HG03045 (cell line): ENCODE measurements at regions not wholly inside any gene's neighbourhood (a gene's known extent, or its start where the extent isn't known, plus 50 kb on each side); places are given as distances from the start of the nearest gene placed in this dataset.

Experiments
- ATAC-seq: cut with Tn5 transposase; IDR thresholded peaks from one replicate; pipeline ENCODE4 v1.9.1; 2021; ENCODE audit warnings: mild to moderate bottlenecking, moderate library complexity; ENCODE audit not compliant: unreplicated experiment

- no peak for ATAC-seq
These were observed 131.6 kb downstream of the AQP9 start for GRCh38 chr15:58269455-58270414.

GRCh38 chr15:58271410-58271809 is 133.2 kb downstream of the AQP9 start:
- no peak for ATAC-seq

- no peak for ATAC-seq
These were observed 134.9 kb downstream of the AQP9 start for GRCh38 chr15:58273104-58273503.

- ATAC-seq: no peak
These were observed 136.7 kb downstream of the AQP9 start for GRCh38 chr15:58274885-58275284.

- ATAC-seq: no peak
These were observed 137.6 kb downstream of the AQP9 start for GRCh38 chr15:58275785-58276184.

GRCh38 chr15:58276924-58277323 is 138.7 kb downstream of the AQP9 start:
- no peak for ATAC-seq

GRCh38 chr15:58277333-58277732 is 139.2 kb downstream of the AQP9 start:
- ATAC-seq: no peak

GRCh38 chr15:58279106-58279505 is 140.9 kb downstream of the AQP9 start:
- no peak for ATAC-seq

- no peak for ATAC-seq
These were observed 141.5 kb downstream of the AQP9 start for GRCh38 chr15:58279654-58280053.

GRCh38 chr15:58282060-58282708 is 144.0 kb downstream of the AQP9 start:
- no peak for ATAC-seq

GRCh38 chr15:58283302-58283701 is 145.1 kb downstream of the AQP9 start:
- ATAC-seq: no peak

GRCh38 chr15:58284293-58284692 is 146.1 kb downstream of the AQP9 start:
- no peak for ATAC-seq

GRCh38 chr15:58285212-58285920 is 146.4 kb upstream of the LIPC start:
- ATAC-seq: no peak

- no peak for ATAC-seq
These were observed 145.9 kb upstream of the LIPC start for GRCh38 chr15:58285921-58286278.

GRCh38 chr15:58286523-58286922 is 145.3 kb upstream of the LIPC start:
- ATAC-seq: no peak

- no peak for ATAC-seq
These were observed 143.9 kb upstream of the LIPC start for GRCh38 chr15:58287891-58288290.

- ATAC-seq: no peak
These were observed 143.2 kb upstream of the LIPC start for GRCh38 chr15:58288592-58288991.

GRCh38 chr15:58291848-58292247 is 139.9 kb upstream of the LIPC start:
- no peak for ATAC-seq

- ATAC-seq: no peak
These were observed 139.0 kb upstream of the LIPC start for GRCh38 chr15:58292751-58293175.

GRCh38 chr15:58293622-58294550 is 137.9 kb upstream of the LIPC start:
- no peak for ATAC-seq
